ENCODE measurements at regions not wholly inside any gene's neighbourhood (a gene's known extent, or its start where the extent isn't known, plus 50 kb on each side); places are given as distances from the start of the nearest gene placed in this dataset.

DNA sequence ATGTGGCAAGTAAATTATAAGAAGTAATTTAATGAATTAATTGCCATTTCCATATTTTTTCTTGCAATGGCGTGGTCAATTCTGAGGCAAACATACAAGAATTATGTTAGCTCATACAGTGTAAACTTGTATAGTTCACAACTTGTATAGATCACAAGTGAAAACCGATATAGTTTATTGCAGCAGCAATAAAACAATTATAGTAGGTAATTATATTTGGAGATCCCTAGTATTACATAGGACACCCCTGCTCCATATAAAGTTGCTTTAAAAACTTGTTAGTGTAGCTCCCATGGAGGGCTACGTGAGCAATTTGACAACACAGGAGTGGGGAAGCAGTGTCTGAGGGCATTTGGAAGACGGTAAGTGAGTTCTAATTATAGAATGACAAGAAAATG is 288.2 kb downstream of the SOCS6 start:
- TF ChIP-seq POLR2A (IDR thresholded peaks at IDR 0.05) = no peak
- no peak for TF ChIP-seq CTCF (IDR thresholded peaks at IDR 0.05)
